Activated T-helper 2 cell treated with anti-CD3 and anti-CD28 coated beads, Interferon-gamma antibody, Interleukin-2, Interleukin-4, amounts not matched to agents 10 μg/mL and 5 μg/mL and 100 μg/mL, durations not matched to agents 14 hours and 24 hours and 36 hours (primary cell): ENCODE measurements at regions not wholly inside any gene's neighbourhood (a gene's known extent, or its start where the extent isn't known, plus 50 kb on each side); places are given as distances from the start of the nearest gene placed in this dataset.
"Not testable (repeated sequence)": the region's sequence is repeated elsewhere in the genome, so short reads cannot be mapped to it uniquely, and the experiment has no call there.

Experiments used
- DNase-seq: peaks from one replicate; pipeline ENCODE4 v3.0.0; 2021; ENCODE audit warnings: low spot score
- H3K27ac Mint-ChIP-seq: one replicate; pipeline ENCODE4 v1.8.0; 2021; ENCODE audit warnings: mixed read lengths
- H3K27me3 Mint-ChIP-seq: one replicate; pipeline ENCODE4 v1.8.0; 2021; ENCODE audit warnings: low read depth, mixed read lengths
- H3K36me3 Mint-ChIP-seq: one replicate; pipeline ENCODE4 v1.8.0; 2021; ENCODE audit warnings: low read depth, mixed read lengths
- H3K4me1 Mint-ChIP-seq: one replicate; pipeline ENCODE4 v1.8.0; 2021; ENCODE audit warnings: low read depth, mixed read lengths
- H3K4me3 Mint-ChIP-seq: one replicate; pipeline ENCODE4 v1.8.0; 2021; ENCODE audit warnings: low read depth, mild to moderate bottlenecking, moderate library complexity, mixed read lengths
- H3K9me3 Mint-ChIP-seq: one replicate; pipeline ENCODE4 v1.8.0; 2021; ENCODE audit warnings: mixed read lengths
- intact Hi-C: fragments of 100-400 bp; cut with micrococcal nuclease; formaldehyde crosslinking; loops from one replicate; pipeline ENCODE4 v1.15.1; 2023

DNA sequence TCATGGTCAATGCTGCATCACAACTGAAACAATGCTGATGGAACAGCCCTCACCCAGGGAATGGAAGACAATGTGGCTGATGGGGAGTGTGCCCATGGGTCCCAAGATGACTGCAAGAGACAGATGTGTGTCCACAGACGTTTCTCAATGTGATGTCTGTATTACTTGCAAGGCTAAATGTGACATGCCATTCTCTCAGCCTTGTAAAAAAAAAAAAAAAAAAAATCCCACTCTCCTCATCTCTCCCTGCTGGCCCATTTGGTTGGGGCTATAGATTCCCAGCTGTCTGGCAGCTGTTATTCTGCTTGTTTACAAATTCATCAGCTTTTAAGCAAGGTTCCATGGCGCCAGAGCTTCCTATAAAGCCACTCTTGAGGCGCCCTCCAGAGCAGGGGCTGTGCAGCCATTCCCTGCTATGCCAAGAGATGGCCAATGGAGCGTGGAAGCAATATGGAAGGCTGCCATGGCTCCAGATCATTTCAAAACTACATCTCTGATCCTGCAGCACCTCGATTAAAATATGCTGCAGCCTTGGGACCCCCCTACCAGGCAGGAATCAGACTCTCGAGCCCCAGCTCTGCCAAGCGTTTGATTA is 294.8 kb downstream of the FOXO1 start:
- H3K9me3 Mint-ChIP-seq: peaks cover 8% of the 10 kb centered on the region
- no peak for DNase-seq
- H3K4me1 Mint-ChIP-seq: peaks cover 34% of the 10 kb centered on the region
- peaks cover 5% of the 10 kb centered on the region for H3K36me3 Mint-ChIP-seq
- intact Hi-C loops: loop anchor here (5.0 to 10.0 kb wide), 3 partner anchors 147 to 344 kb away; no protein-coding TSS in a partner anchor
- H3K27me3 Mint-ChIP-seq: no peaks in the 10 kb centered on the region
- H3K4me3 Mint-ChIP-seq: no peak overlapping the region
- H3K27ac Mint-ChIP-seq: no peak overlapping the region

DNA sequence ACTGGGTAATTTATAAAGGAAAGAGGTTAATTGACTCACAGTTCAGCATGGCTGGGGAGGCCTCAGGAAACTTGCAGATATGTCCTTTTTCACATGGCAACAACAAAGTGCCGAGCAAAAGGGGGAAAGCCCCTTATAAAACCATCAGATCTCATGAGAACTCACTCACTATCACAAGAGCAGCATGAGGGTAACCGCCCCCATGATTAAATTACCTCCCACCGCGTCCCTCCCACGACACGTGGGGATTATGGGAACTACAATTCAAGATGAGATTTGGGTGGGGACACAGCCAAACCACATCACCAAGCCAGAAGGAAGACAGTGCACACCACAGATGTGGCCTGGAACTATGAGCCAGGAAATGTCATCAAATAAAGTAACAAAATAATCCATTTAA is 292.8 kb downstream of the FOXO1 start:
- Mint-ChIP-seq H3K27ac (peak overlapping the region; percentile 77), H3K4me1 (peaks cover 37% of the 10 kb centered on the region)
- intact Hi-C loops: loop anchor here (5.0 to 10.0 kb wide), 3 partner anchors 149 to 346 kb away; no protein-coding TSS in a partner anchor
- H3K4me3 Mint-ChIP-seq, H3K9me3 Mint-ChIP-seq, H3K27me3 Mint-ChIP-seq, H3K36me3 Mint-ChIP-seq: not testable (repeated sequence)
- DNase-seq: peak; percentile 30

DNA sequence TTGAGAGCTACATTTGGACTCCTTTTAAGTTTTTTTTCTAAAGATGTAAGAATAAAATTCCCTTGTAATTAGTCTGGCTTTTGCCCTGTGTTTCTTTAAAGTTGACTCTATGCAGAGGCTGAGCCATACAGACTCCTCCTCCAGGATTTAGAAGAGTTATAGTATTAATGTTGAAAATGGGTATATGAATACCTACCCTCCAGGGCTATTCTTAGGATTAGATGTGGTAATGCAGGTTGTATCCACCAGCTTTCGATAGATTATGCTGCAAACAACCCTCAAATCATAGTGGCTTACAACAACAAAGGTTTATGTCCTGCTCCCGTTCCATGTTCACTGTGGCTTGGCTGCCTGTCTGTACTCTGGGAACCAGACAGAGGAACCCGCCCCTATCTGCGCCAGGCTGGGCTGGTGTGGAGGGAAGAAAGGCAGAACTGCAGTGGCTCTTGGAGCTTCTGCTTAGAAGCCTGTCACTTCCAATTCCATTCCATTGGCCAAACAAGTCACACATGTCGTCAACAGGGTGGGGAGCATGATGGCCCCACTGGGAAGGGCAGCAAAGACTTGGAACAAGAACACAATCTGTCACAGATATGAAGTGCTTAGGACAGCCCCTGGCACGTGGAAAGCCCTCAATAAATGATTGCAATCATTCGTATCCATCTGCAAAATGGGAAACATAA is 290.8 kb downstream of the FOXO1 start:
- DNase-seq: no peak
- H3K9me3 Mint-ChIP-seq: peaks cover 12% of the 10 kb centered on the region
- H3K4me1 Mint-ChIP-seq: peaks cover 29% of the 10 kb centered on the region
- H3K27ac Mint-ChIP-seq: no peak overlapping the region
- no peak overlapping the region for H3K4me3 Mint-ChIP-seq
- peaks cover 5% of the 10 kb centered on the region for H3K36me3 Mint-ChIP-seq
- H3K27me3 Mint-ChIP-seq: no peaks in the 10 kb centered on the region
- intact Hi-C loops: loop anchor here (10.0 kb wide), 1 partner anchor 151 kb away; no protein-coding TSS in a partner anchor

DNA sequence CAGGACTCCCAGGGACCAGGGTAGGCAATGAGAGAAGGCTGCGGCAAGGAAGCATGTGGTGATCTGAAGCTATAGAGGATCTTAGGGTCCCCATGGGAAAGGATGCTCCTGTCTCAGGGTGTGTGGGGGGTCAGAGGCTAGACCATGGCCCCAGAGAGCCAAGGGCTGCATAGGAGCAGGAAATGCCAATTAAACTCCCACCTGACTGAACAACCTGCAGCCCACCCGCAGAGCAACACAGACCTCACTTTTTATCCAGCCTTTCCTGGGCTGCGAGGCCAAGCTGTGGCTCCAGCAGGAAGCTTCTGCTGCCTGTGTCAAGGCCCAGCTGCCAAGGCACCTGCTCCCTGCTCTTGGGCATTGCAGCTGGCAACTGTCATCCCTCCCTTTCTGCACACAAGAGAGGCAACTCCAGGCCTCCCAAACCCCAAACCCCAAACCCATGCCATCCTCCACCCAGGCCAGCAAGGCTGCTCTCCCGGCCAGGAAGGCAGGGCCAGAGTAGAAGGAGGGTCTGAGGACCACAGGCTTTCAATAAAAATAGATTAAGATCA is 290.1 kb downstream of the FOXO1 start:
- H3K9me3 Mint-ChIP-seq: peaks cover 12% of the 10 kb centered on the region

DNA sequence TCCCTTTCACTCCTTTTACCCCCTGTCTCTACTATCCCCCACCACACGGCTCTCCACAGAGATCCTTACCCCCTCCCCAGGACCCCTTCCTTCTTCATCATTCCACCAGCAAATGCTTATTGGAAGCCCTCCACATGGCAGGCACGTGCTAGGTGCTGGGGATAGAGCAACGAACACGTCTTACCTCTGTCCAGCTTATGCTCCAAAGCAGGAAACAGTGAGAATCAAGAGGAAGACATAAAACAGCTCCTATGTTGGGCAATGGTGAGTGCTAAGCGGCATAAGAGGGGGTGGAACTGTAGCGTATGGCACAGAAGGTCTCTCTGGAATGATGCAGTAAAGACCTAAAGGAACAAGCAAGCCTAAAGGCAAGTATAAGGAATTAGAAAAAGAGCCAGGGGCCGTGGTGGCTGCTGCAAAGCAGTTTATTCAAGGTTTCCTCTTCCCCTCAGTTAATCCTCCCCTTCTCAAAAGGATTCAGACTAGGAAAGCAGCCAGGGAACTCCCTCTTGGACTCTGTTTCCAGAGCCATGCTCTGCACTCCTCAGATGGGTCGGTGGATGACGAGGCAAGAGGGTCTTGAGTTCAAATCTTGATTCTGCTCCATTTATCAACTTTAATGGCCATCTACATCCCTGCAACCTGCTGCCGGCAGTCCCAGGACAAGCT is 289.4 kb downstream of the FOXO1 start:
- H3K4me1 Mint-ChIP-seq: peaks cover 19% of the 10 kb centered on the region
- H3K27ac Mint-ChIP-seq: no peak overlapping the region
- intact Hi-C loops: loop anchor here (10.0 kb wide), 1 partner anchor 152 kb away; no protein-coding TSS in a partner anchor
- peaks cover 12% of the 10 kb centered on the region for H3K9me3 Mint-ChIP-seq
- H3K36me3 Mint-ChIP-seq: peaks cover 5% of the 10 kb centered on the region
- DNase-seq: no peak
- no peaks in the 10 kb centered on the region for H3K27me3 Mint-ChIP-seq
- H3K4me3 Mint-ChIP-seq: no peak overlapping the region

More for the DNA sequence above, 290.1 kb downstream of the FOXO1 start:
- Mint-ChIP-seq H3K4me1 (peaks cover 22% of the 10 kb centered on the region), H3K27me3 (no peaks in the 10 kb centered on the region), H3K36me3 (peaks cover 5% of the 10 kb centered on the region), H3K27ac (no peak overlapping the region), H3K4me3 (no peak overlapping the region)
- intact Hi-C loops: loop anchor here (10.0 kb wide), 1 partner anchor 152 kb away; no protein-coding TSS in a partner anchor
- DNase-seq: no peak

DNA sequence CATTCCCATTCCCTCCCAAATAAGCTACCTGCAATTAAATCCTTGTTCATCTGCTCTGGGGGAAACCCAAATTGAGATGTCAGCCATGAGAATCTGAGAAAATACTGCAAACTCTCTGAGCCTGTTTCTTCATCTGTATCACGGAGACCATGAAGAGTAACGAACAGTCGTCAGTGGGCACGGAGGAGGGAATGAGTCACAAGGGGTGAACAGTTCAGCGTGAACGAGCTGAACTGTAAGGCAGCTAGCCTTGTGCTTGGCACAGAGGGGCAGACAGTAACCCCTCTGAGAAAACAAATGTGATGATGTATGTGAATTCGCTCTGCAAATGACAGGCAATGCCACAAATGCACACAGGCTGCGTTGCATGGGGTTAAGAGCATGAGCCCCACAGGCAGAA is 288.7 kb downstream of the FOXO1 start:
- Mint-ChIP-seq H3K4me3 (no peak overlapping the region), H3K27me3 (no peaks in the 10 kb centered on the region), H3K27ac (no peak overlapping the region), H3K9me3 (peaks cover 12% of the 10 kb centered on the region), H3K4me1 (peaks cover 18% of the 10 kb centered on the region), H3K36me3 (peaks cover 5% of the 10 kb centered on the region)
- intact Hi-C loops: loop anchor here (10.0 kb wide), 1 partner anchor 153 kb away; no protein-coding TSS in a partner anchor
- no peak for DNase-seq

DNA sequence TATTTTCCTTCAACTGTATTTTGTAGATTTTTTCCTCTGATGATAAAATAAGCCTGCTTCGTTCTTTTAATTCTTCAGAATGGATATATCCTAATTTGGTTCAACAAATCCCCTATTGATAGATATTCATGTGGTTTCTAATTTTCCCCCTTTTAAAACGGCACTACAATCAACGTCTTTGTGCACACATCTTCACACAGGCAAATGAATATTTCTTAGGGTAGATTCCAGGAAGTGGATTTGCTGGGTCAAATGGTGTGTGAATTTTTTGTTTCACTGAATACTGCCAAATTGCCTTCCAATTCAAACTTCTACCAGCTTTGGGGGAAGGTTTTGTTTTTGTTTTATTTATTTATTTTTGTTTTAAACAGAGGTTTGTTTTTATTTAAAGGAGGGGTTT is 287.2 kb downstream of the FOXO1 start:
- H3K4me1 Mint-ChIP-seq: peaks cover 5% of the 10 kb centered on the region
- no peak for DNase-seq
- intact Hi-C loops: loop anchor here (10.0 kb wide), 1 partner anchor 154 kb away; no protein-coding TSS in a partner anchor

DNA sequence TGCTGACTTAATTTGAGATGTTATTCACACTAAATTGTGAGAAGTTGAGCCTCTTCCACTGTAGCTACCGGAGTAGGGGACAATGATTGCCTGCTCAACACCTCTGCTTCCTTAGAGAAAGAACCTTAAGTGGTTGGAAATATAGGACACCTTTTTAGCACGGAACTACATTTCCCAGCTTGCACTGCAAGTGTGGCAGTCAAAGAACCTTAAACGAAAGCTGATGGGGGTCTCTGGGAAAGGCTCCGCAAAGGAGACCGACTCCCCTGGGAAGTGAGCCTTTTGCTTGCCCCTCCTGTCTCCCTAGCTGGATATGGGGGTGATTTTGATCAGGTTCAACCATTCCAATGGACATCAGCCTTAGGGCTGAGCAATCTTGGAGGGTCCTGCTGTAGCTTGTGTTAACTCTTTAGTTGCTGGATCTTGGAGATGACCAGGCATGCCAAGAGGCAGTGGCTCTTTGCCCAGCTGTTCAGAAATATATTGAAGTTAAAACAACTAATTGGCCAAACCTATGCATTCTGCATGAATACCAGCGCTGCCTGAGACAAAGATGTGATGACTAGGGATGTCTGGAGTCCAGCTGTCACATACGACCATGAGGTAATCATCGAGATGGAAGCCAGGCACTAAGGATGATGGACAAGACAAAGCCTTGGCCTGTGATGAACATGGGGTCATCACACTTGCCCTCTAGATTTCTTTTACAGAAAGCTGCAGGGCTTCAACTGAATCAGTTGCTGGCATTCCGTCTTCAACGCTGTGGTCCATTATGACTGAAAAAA is 286.5 kb downstream of the FOXO1 start:
- DNase-seq: no peak
- Mint-ChIP-seq H3K27me3 (no peaks in the 10 kb centered on the region), H3K27ac (no peak overlapping the region), H3K4me1 (peaks cover 5% of the 10 kb centered on the region), H3K36me3 (no peaks in the 10 kb centered on the region), H3K4me3 (no peak overlapping the region), H3K9me3 (peaks cover 4% of the 10 kb centered on the region)
- intact Hi-C loops: loop anchor here (10.0 kb wide), 4 partner anchors 135 to 695 kb away; partner anchors contain the start of gene MRPS31

More for the DNA sequence above, 287.2 kb downstream of the FOXO1 start:
- H3K27me3 Mint-ChIP-seq: no peaks in the 10 kb centered on the region
- H3K4me3 Mint-ChIP-seq: no peak overlapping the region
- no peaks in the 10 kb centered on the region for H3K36me3 Mint-ChIP-seq
- no peak overlapping the region for H3K27ac Mint-ChIP-seq
- peaks cover 4% of the 10 kb centered on the region for H3K9me3 Mint-ChIP-seq

DNA sequence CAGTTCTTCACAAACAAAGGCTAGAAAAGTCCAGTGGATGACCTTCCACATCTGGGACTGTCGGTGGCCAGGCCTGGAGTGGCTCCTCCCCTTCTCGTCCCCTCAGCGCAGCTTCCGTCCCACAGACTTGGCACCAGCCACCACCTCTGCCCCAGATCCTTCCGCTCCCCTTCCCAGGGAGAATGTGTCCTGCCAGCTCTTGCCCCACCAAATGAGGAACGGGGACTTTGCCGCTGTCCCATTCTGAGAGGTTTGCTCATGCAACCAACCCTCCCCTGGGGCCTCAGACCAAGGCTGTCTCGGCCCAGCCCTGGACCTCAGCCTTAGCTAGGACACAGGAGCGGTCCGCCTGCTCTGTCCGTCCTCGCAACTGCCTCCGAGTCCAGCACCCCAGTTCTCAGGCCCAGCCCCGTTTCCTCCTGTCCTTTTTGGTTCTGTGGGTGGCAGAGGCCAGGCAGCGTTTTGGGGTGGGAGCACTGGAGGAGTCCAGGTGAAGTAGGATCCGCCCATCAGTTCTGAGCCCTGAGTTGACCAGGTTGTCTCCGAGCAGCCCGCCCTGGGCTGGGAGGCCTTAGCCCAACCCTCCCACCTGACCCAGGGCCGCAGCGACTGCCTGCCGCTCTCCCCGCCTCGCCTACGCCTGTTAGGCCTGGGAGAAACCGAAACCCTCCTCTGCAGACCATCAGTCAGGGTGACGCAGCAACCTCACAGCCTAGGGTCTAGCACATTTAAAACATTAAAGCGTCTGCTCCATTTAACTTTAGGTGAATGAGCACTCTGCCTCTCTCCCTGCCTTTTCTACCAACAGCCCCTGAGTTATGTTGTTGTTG is 284.3 kb downstream of the FOXO1 start:
- Mint-ChIP-seq H3K4me3 (no peak overlapping the region), H3K9me3 (peaks cover 4% of the 10 kb centered on the region), H3K27me3 (no peaks in the 10 kb centered on the region), H3K4me1 (peaks cover 17% of the 10 kb centered on the region), H3K27ac (no peak overlapping the region), H3K36me3 (no peaks in the 10 kb centered on the region)
- no peak for DNase-seq
- intact Hi-C loops: loop anchor here (10.0 kb wide), 3 partner anchors 133 to 697 kb away; partner anchors contain the start of gene MRPS31

DNA sequence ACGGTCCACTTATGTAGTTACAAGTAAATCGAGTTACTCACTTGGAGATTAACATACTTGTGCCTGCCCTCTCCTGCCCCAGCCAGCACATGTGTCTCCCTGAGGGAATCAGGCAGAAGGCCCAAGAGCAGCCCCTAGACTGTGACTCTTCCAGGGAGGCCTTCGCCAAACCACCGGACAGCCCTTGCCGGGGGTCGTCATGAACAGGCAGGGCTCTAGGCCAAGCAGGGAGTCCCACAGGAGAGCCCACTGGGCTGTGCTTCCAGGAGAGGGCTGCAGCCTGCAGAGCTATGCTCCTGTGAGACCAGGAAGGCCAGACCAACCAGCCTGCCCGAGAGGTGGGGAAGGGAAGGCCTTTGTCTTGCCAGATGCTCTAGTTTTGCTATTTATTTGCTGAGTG is 283.3 kb downstream of the FOXO1 start:
- peaks cover 19% of the 10 kb centered on the region for H3K4me1 Mint-ChIP-seq
- H3K9me3 Mint-ChIP-seq: peaks cover 4% of the 10 kb centered on the region
- peaks cover 5% of the 10 kb centered on the region for H3K36me3 Mint-ChIP-seq
- no peak for DNase-seq
- no peaks in the 10 kb centered on the region for H3K27me3 Mint-ChIP-seq
- intact Hi-C loops: loop anchor here (10.0 kb wide), 3 partner anchors 132 to 698 kb away; partner anchors contain the start of gene MRPS31
- no peak overlapping the region for H3K27ac Mint-ChIP-seq
- no peak overlapping the region for H3K4me3 Mint-ChIP-seq

DNA sequence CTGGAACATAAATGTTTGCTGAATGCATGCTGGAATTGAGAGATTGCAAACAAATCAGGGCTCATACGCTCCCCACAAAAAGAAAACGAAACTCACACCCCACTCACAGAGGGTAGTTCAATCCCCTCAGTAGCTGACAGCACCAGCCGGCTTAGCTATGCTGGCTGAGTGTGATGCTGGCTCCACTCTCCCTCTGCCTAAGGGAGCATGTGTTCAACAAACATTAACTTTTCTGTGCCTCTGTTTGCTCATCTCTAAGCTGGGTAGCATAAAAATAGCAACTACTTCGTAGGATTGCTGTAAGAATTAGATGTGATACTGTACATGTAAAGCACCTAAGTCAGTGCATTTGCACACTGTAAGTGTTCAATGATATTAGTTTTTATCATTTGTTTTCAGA is 282.6 kb downstream of the FOXO1 start:
- peaks cover 25% of the 10 kb centered on the region for H3K4me1 Mint-ChIP-seq
- no peak for DNase-seq
- no peak overlapping the region for H3K27ac Mint-ChIP-seq
- H3K4me3 Mint-ChIP-seq: no peak overlapping the region
- intact Hi-C loops: loop anchor here (10.0 kb wide), 3 partner anchors 131 to 699 kb away; partner anchors contain the start of gene MRPS31
- H3K36me3 Mint-ChIP-seq: peaks cover 8% of the 10 kb centered on the region
- H3K27me3 Mint-ChIP-seq: no peaks in the 10 kb centered on the region
- peaks cover 2% of the 10 kb centered on the region for H3K9me3 Mint-ChIP-seq
